ENCODE measurements at regions not wholly inside any gene's neighbourhood (a gene's known extent, or its start where the extent isn't known, plus 50 kb on each side); places are given as distances from the start of the nearest gene placed in this dataset.

DNA sequence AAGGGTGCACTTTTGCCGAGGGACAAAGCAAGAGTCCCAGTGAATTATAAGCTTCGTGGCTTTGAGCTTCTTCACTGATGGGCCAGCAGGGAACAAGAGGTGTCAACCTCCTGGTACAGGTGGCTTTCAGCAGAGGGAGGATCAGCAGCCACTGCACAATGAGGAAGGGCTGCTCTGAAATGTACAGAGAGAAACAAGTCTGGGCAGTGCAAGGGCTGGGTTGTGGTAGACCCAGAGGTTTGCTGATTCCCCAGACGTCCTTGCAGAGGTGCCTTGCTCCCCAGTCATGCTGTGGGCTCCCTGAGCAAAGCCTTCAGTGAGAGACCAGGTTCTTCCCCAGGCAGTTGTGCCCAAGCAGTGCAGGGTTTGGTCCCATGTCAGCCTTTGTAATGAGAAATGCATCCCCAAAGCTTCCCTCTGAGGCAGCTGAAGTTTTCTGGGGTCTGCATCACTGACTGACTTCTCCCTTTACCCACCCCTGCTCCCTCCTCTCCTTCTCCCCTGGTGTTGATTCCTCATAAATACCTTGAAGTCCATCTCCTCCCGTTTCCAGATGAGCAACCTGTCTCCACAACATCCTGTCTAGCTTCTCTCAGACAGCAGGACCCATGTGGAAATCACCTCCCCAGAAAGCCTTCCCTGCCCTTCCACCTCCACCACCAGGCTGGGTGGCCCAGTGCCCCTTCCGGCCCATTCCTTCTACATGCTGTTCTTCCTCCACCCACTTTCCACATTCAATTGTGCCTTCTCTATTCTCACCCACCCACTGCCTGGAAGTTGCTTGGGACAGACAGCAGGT is 599.6 kb upstream of the ADAMTS16 start:
- DNase-seq, result no peak

DNA sequence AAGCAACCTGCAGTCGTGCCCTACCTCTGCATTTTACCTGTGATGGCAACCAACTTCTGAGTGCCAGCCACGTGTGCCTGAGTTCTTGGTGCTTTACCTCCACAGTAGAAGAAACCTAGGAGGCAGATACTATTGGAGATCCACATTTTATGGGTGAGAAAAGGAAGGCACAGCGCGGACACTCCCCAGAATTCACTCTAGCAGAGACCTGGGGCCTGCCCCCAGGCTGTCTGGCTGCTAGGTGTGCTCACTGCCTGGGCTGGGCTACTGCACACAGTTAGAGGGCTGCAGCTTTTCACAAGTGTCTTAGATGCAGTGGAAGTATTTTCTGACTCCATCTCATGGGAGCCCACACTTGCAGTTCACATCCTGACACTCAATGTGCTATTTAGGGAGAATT is 598.8 kb upstream of the ADAMTS16 start:
- no peak for DNase-seq

DNA sequence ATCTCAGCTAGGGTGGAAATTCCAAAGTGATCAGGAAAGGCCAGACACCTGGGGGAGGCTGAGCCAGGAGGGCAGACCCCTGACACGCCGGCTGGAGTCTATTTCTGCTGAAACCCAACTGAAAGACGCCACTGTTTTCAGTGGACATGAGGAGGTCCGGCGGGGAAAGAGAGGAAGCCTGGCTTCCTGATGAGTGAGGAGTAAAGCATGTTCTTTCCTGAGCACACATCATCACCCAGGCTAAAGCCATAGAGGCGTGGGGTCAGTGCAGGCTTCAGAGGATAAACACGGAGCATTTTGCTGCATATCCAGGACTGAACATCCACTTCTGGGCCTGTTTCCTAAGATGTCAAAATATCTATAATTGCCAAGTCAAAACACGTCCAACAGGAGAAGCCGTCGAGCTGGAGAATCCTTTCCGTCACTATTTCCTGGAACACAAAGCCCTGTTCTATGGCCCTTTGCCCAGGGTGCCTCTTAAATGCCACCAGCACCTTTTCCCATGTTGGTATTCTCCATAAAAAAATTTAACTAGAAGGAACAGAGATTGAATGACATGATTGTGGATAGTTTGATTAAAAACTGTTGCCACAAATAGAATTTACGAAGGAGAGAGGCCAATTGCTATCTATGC is 597.9 kb upstream of the ADAMTS16 start:
- DNase-seq, result no peak

DNA sequence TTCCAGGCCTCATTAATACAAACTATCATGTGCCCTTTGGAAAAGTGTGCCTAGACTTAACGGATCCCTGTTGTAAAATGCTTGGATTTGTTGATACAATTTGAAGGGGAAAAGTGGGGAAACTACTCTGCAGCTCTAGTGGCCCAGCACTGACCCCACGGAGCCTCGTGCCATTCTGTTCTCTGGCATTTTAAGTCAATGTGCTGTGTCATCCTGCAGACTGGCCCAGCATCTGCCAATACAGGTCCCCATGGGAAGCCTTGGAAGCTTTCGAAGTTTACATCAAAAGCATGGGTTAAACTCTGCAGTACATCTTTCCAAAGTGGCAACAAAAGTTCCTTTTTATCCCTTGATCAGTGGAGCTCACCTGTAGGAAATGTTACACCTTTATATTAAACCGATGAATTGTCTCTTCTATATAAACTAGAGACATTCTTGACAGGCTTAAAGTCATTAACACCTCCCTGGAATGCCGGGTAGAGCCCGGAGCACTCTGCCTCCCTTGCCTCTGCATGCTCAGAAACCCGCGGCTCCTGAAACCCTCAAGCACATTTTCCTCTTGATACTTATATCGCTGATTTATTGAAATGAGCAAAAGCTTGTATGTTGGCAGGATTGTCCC is 596.0 kb upstream of the ADAMTS16 start:
- no peak for DNase-seq

DNA sequence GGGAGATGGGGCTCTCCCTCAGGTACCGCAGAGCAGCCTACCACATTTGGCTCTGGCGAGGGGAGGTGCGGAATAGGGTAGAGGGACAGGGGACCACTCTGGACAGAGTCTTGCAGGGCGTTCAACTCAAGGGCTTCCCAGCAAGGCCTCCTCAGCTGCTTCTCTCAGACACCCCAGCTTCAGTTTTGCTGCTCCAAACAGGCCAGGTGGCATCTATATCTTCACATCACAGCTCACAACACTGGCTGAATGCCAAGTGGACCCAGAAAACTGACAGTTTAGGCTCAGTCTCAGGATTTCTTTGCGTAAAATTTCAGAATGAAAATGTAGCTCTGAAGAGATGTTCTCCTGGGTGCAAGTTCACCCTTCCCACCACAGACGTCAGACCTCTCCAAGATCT is 592.6 kb upstream of the ADAMTS16 start:
- DNase-seq, result no peak

DNA sequence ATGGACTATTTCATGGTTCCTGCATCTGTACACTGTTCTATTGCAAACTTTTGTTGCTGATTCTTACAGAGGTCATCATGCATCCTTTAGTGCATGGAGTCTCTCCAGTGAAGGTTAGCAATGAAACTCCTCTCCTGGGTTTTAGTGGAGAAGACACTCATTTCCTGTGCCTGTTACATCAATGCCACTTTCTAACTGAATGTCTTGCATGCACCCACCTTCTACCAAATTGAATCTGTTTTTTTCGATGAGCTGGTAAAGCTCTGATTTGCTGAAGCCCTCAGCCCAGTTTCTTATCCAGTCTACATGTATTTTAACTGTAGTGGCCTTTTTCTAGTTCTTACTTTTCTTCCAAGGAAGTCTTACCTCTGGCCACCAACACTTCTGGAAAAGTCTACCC is 591.8 kb upstream of the ADAMTS16 start:
- no peak for DNase-seq

DNA sequence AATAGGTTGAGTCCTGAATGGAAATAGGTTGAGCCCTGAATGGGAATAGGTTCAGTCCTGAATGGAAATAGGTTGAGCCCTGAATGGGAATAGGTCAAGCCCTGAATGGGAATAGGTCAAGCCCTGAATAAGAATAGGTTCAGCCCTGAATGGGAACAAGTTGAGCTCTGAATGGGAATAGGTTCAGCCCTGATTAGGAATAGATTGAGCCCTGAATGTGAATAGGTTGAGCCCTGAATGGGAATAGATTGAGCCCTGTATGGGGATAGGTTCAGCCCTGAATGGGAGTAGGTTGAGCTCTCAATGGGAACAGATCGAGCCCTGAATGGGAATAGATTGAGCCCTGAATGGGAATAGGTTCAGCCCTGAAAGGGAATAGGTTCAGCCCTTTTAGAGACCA is 590.8 kb upstream of the ADAMTS16 start:
- no peak for DNase-seq

DNA sequence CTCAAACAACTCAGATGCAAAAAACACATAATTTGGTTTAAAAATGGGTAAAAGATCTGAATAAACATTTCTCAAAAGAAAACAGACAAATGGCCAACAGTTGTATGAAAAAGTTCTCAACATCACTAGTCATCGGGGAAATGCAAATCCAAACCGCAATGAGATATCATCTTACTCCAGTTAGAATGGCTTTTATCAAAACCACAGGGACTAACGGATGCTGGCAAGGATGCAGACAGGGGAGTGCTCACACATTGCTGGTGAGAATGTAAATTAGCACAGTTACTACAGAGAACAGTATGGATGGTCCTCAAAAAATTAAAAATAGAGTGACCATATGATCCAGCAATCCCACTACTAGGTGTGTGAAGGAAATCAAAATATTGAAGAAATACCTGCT is 589.1 kb upstream of the ADAMTS16 start:
- DNase-seq, result no peak

DNA sequence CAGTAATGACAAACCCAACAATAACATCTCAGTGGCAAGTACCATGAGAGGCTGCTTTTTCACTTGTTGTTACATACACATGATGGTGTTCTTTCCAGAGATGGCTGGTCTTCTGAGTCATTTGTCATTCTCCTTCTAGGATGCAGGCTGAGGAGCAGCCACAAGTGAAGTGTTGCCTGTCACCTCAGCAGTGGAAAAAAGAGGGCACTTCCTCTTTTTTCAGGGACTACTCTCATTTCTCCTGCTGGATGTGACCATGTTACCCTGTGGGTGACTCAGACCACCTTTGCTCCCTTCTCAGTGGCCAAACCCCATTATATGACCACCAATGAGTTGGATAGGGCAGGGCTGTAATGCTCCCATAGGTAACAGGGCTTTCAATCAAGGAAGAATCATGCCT is 587.0 kb upstream of the ADAMTS16 start:
- DNase-seq, result no peak

DNA sequence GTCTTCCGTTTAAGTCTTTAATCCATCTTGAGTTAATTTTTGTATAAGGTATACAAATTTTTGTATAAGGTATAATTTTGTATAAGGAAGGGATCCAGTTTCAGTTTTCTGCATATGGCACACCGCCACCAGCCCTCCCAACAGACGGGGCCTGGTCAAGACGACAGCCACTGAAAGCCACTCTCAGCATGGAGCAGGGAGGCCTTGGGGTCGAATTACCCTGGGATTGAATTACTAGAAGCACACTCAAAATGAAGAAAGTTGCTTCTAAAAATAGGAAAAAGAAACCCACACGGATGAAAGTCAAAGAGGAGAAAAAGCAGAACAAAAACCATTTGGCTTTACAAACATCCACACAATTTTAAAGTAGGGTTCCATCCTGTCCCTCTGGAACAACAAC is 586.2 kb upstream of the ADAMTS16 start:
- DNase-seq, result no peak

DNA sequence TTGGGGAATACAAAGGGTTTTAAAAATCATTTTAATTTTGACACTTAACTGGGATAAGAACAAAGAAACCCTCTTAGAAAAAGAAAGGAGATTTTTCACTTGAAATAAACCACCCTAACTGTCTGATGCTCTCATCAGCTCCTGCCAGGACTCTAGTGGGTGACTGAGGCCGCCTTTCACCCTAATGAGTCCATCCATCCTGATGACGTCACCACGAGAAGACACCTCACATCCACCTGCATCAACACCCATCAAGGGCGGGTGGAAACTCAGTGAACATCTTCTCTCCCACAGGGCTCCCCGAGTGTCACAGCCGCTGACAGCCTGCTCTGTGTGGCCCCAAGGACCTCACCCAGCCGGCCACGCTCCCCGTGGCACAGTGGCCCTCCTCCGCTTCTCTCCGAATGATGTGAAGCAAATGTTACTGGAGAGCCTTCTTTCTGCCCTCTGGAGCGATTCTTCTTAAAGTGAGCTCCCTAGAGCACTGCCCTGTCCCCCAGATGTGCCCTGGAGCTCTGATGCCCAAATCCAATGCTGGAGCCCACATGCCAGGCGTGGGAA is 584.3 kb upstream of the ADAMTS16 start:
- no peak for DNase-seq

DNA sequence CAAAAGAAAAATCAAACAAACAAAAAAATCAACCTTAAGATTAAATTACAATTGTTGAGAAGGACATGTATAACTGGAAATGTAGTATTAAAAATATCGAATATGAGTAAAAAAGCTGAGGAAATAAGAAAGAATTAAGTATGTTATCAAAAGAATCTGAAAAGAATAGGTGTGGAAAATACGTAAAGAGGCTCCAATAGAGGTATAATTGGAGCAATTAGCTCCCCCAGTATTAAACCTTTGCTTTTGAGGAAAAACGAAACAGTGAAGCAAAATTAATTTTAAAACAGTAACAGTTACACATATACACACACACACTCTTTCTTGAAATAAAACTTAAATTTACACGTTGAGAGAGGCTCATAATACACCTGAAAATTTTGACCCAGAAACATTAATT is 578.7 kb upstream of the ADAMTS16 start:
- no peak for DNase-seq

DNA sequence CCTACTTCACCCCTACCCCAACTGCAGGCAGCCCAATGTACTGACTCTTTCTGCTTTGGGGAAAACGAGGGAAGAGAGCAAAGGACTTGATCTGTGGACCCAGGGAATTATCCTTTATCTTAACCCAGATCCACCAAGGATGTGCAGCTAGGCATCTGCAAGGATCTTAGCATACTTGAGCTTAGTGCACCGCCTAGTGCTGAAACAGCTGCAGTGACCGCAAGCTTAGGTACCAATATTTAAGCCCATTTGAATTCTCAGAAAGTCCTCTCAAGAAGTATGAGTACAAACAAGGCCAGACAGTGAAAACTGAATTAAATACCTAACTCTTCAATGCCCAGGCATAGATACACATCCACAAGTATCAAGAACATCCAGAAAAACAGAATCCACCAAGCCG is 576.7 kb upstream of the ADAMTS16 start:
- no peak for DNase-seq

DNA sequence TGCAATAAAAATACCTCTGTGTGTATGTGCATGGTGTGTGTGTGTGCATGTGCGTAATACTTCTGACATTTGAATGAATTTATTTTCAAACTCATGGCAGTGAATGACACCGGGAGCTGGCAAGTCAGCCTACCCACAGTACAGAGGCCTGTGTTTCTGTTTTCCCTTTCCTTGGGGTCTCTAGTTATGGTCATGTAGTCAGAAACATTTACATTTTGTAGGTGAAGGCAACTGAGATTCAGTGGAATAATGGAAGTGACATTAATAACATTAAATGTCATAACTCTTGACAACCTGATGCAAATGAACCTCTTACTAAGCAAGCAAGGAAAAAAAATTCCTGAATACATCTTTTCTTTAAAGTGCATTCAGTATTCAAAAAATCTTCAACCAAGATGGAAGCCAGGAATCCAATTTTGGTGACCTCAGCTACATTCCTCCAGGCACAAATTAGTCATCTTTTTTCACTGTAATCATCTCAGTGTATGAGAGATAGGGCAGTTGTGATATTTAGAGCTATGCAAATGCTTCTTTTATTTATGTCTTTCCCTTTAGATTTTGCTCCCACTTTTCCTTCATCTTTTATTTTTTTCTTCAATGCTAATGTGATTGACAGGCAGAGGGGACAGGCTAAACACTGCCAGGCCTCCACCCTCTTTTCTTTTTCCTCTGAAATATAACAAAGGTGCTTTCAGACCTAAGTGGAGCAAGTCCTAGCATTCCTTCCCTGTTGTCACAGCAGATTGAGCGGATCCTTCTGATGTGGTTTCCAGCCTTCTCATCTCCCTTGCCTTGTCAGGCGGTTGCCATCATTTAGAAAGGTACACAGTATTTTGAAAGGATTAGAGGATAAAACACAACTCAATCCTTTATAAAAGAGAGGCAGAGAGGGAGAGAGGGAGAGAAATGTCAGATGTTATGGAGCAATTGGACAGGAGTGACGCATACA is 569.8 kb upstream of the ADAMTS16 start:
- DNase-seq, result no peak

DNA sequence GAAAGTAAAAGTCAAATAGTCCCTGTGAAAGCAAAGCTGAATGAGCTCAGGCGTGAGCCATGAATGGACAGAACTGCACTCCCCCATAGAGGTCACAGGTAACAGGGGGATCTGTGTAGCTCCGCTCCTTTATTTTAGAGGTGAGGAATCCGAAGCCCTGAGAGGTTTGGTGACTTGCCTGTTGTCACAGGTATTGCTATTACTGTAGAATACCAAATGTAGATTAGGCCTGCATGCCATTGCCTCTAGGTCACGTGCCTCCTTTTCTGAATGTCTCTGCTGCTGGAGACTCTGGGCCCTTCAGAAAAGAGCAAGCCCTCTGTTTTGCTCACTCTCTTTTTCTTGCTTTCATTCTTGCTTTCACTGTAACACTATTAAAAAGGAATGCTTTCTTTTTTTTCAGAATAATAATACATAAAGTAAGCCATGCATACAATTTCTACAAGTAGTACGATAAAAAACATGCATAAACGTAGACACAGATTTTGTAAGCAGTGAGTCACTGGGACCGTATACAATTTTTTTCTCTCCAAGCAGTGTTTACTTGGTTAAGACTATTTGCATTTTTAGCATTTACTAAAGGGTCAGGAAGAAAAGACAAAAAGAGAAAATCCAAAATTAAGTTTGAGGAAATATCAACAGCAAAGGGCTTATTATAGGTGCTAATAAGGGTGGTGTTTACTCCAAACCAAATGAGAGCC is 568.7 kb upstream of the ADAMTS16 start:
- no peak for DNase-seq

DNA sequence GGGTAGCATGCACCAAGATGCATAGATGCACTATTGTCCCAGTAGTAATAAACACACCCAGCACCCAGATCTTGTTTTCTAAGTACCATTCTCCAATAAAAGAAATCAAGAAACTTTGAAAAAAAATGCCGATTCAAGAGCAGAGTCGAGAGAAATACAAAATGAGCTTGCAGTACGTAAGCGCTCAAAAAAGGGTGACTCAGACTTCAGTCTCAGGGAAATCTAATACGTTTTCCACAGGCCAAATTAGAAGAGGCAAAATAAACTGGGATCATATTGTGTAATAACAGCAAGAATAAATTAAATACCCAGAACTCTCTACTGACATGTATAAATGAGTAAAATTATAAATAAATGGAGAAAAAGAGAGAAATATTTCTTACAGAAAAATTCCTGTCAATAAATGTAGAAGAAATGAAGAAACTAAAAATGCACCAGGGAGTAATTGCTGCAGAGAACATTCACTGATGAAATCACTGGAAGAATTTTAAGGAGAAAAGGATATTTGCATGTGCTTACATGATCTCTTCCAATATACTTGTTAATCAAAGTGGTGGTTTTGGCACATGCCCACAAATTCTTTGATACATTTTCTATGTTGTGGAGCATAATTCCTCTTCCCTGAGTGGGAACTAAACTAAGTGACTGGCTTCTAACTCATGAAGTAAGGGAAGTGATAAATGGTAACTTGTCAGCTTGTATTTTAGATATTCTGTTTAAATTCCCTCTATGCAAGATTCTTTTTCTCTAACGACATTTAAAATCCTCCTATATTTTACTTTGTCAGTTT is 567.6 kb upstream of the ADAMTS16 start:
- no peak for DNase-seq

DNA sequence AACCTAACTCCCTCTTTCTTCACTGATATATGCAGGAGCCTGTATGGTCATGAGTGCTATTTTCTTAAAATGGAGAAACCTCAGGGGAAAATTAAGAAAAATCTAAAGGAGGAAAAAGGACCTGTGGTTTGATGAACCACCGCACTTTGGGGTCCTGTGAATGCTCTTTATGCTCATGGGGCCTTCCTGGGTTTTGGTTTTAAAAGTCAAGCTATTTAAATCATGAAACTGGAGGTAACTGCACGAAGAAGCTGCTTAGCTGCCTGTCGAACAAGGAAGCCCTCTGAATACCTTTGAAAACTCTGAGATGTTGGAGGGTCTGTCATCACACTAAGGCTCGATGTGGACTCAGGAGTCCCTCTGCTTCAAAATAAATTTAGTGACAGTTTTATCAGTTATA is 564.5 kb upstream of the ADAMTS16 start:
- no peak for DNase-seq

DNA sequence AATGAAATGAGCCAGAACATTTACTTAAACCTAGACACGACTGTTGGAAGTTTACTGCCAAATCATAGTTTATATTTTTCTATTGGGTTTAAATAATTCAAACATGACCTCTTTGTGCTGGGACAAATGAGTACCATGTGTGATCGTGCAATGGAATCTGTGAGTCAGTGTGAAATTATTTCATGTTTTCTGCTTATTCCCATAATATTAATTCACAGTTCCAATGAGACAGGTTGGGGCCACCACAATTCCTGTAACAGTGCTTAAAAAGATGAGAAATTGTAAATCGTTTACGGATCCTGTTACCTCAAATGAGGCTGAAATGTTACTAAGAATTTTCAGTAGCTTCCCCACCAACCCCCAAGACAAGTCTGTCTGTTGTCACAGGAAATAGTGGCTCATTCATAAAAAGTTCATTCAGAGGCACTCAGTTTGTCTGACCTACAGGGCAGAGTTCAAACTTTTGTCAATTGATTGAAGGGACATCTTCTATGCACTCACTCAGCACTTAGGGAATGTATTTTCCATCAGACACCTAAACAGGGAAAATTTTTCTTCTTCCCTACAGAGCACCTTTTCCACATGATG is 563.9 kb upstream of the ADAMTS16 start:
- DNase-seq, result no peak

DNA sequence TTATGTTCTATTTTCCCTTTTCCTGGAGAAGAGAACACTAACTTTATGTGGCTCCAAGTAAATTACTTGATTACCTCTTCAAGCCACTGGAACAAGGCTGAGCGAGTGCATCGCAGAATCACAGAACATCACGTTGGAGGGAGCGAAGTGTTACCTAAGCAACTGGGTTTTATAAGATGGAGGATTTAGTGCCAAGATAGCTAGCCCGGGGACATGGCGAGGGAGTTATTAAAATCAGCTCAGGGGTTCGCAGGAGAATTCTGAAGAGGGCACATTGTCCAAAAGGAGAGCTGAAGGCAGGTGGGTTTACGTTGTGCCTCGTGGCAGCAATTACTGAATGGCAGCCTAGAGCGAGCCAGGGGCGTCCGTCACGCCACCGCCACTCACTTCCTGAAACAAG is 563.2 kb upstream of the ADAMTS16 start:
- DNase-seq, result no peak

DNA sequence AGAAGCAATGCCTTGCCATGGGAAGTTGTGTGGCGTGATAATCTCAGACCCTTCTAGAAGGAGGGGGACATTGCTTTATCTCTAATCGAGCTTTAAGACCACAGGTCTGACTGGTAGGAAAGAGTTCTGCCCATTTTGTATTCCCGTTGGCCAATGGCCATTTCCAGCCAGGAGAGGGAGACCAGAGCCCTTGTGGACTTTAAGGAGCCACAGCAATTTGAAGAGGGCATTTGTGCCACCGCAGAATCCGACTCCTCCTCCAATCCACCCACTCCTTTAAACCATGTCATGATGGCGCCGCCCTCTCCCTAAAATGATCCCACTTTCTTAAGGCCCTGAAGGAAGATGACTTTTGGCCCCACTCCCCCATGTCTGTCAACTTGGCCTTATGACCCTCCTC is 560.5 kb upstream of the ADAMTS16 start:
- no peak for DNase-seq

DNA sequence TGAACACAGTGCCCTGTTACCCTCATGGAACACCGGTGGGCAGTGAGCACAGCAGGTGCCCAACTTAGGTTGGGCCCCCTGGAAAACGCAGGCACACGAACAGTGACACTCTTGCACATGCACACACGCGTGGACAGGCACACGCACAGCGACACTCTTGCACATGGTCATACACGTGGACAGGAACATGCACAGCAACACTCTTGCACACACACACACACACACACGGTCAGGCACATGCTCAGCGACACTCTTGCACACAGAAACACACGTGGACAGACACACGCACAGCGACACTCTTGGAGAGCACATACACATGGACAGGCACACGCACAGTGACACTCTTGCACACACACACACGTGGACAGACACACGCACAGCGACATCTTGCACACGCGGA is 559.4 kb upstream of the ADAMTS16 start:
- no peak for DNase-seq
